ENCODE measurements at regions not wholly inside any gene's neighbourhood (a gene's known extent, or its start where the extent isn't known, plus 50 kb on each side); places are given as distances from the start of the nearest gene placed in this dataset.

DNA sequence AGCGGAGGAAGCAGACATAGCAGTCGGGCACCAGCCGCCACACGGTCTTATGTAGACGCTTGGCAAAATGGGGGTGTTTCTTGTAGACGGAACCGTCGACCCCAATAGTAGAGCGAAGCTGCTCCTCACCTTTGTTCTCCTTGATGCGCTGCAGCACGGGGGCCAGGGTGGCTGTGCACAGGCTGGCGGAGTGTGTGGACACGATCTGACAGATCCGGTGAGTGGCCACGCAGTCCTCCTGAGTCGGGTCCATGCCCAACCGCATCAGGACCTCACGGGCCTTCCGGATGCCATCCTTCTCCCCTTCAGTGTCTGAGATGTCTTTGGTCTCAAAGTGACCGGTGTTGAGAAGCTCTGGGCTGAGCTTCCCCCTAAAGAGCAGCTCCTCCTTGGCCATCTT, 153.0 kb downstream of the TENT5D start:
- TF ChIP-seq CTCF (IDR thresholded peaks at IDR 0.05) = no peak
- no peak for TF ChIP-seq POLR2A (IDR thresholded peaks at IDR 0.05)

Measured in ovary (tissue), 3 donors.